ENCODE measurements at regions not wholly inside any gene's neighbourhood (a gene's known extent, or its start where the extent isn't known, plus 50 kb on each side); places are given as distances from the start of the nearest gene placed in this dataset.

- TF ChIP-seq CTCF (IDR thresholded peaks at IDR 0.05; ENCODE audit: control insufficient read depth, extremely low read depth, insufficient read depth): no peak
- no peak for DNase-seq (ENCODE audit: low read depth)
Observed at GRCh38 chr1:201647722-201648065, 108.8 kb downstream of the NAV1 start.

GRCh38 chr1:201648066-201648906 is 109.4 kb downstream of the NAV1 start:
- no peak for DNase-seq (ENCODE audit: low read depth)
- TF ChIP-seq CTCF (IDR thresholded peaks at IDR 0.05; ENCODE audit: control insufficient read depth, extremely low read depth, insufficient read depth): no peak
- H3K4me3 ChIP-seq (ENCODE audit: low read depth, low read length): peak overlapping the region; percentile 51

More at GRCh38 chr1:201647722-201648065, 108.8 kb downstream of the NAV1 start:
- H3K4me3 ChIP-seq (ENCODE audit: low read depth, low read length): peak overlapping the region; percentile 51

- DNase-seq (ENCODE audit: low read depth): no peak
- no peak for TF ChIP-seq CTCF (IDR thresholded peaks at IDR 0.05; ENCODE audit: control insufficient read depth, extremely low read depth, insufficient read depth)
Observed at GRCh38 chr1:201648907-201649721, 110.2 kb downstream of the NAV1 start.

GRCh38 chr1:201649761-201650622 is 111.1 kb downstream of the NAV1 start:
- no peak for DNase-seq (ENCODE audit: low read depth)
- TF ChIP-seq CTCF (IDR thresholded peaks at IDR 0.05; ENCODE audit: control insufficient read depth, extremely low read depth, insufficient read depth): no peak
- peak overlapping the region; percentile 51 for H3K4me3 ChIP-seq (ENCODE audit: low read depth, low read length)

More at GRCh38 chr1:201648907-201649721, 110.2 kb downstream of the NAV1 start:
- peak overlapping the region; percentile 51 for H3K4me3 ChIP-seq (ENCODE audit: low read depth, low read length)

GRCh38 chr1:201650623-201650933 is 111.7 kb downstream of the NAV1 start:
- no peak for DNase-seq (ENCODE audit: low read depth)
- peak overlapping the region; percentile 51 for H3K4me3 ChIP-seq (ENCODE audit: low read depth, low read length)
- TF ChIP-seq CTCF (IDR thresholded peaks at IDR 0.05; ENCODE audit: control insufficient read depth, extremely low read depth, insufficient read depth): no peak

- no peak overlapping the region for H3K4me3 ChIP-seq (ENCODE audit: low read depth, low read length)
- no peak for DNase-seq (ENCODE audit: low read depth)
Observed at GRCh38 chr1:201652181-201652580, 113.3 kb downstream of the NAV1 start.

More at GRCh38 chr1:201652181-201652580, 113.3 kb downstream of the NAV1 start:
- no peak for TF ChIP-seq CTCF (IDR thresholded peaks at IDR 0.05; ENCODE audit: control insufficient read depth, extremely low read depth, insufficient read depth)
